ENCODE measurements at regions not wholly inside any gene's neighbourhood (a gene's known extent, or its start where the extent isn't known, plus 50 kb on each side); places are given as distances from the start of the nearest gene placed in this dataset.
"Not testable (repeated sequence)": the region's sequence is repeated elsewhere in the genome, so short reads cannot be mapped to it uniquely, and the experiment has no call there.

- DNase-seq (ENCODE audit: low spot score), result no peak
These were observed 51.1 kb upstream of the PPP2R3B start for GRCh38 chrX:437661-438390.

GRCh38 chrX:439241-439640, 52.5 kb upstream of the PPP2R3B start:
- DNase-seq (ENCODE audit: low spot score), result no peak

DNA sequence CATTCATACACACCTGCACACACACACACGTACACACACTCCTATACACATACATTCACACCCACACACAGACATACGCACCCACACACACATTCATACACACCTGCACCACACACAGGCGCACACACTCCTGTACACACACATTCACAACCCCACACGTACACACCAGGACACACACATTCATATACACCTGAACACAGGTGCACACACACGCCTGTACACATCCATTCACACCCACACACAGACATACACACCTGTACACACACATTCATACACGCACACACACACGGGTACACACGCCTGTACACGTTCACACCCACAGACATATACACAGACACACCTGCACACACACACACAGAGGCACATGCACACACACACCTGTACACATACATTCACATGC, 53.0 kb upstream of the PPP2R3B start:
- DNase-seq (ENCODE audit: low spot score), result no peak

GRCh38 chrX:440636-441035, 53.9 kb upstream of the PPP2R3B start:
- no peak for DNase-seq (ENCODE audit: low spot score)

DNA sequence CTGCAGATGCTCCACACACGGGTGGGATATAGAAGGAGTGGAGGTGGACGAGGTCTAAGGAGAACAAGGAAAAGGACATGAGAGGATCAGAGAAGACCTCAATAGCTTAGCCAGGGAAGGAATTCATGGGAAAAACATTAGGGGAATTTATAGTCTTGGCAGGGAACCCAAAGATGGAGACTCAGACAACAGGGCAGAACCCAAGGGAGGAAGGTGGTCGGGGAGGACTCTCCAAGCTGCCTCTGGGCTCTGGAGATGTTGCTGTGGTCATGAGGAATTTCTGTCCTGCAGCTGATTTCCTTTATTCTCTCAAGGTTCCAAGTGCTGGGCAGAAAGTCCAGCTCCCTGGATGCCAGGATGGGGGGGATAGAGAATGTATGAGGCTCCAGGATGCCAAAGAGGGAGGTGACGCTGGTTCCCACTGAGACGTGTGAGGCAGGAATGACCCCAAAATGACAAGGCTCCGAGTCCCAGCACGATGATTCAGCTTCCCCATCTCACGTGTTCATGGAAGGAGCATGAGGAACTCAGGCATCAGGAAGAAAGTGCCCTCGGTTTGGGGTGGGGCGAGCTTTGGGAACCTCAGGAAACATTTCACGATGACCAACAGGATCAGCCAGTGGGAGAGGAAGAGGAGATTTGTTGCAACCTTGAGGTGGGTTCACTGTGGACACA, 57.0 kb upstream of the PPP2R3B start:
- DNase-seq (ENCODE audit: low spot score), result no peak

DNA sequence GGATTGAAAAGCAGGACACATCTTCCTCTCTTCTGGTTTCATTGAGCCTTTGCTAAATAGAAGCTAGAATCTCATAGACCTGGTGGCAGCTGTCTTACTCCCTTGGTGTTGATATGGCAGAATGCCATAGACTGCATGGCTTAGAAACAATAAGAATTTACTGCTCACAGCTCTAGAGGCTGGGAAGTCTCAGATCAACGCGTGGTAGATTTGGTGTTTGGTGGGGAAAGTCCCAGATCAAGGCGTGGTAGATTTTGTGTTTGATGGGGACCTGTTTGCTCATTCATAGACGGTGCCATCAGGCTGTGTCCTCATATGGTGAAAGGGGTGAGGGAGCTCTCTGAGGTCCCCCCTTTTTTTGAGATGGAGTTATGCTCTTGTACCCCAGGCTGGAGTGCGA, 57.6 kb upstream of the PPP2R3B start:
- DNase-seq (ENCODE audit: low spot score), result no peak

GRCh38 chrX:445727-446126, 59.0 kb upstream of the PPP2R3B start:
- DNase-seq (ENCODE audit: low spot score), result no peak

GRCh38 chrX:446245-446644, 59.5 kb upstream of the PPP2R3B start:
- DNase-seq (ENCODE audit: low spot score), result no peak

DNA sequence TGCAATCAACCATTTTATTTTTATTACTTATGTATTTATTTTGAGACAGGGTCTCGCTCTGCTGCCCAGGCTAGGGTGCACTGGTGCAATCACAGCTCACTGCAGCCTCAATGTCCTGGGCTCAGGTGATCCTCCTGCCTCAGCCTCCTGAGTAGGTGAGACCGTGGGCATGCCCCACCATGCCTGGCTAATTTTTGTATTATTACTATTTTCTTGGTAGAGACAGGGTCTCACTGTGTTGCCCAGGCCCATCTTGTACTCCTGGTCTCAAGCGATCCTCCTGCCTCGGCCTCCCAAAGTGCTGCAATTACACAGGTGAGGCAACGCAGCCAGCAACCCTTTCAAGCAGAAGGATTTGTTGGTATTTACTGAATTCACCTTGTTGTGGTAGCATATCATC, 60.3 kb upstream of the PPP2R3B start:
- no peak for DNase-seq (ENCODE audit: low spot score)

GRCh38 chrX:451750-452149, 65.0 kb upstream of the PPP2R3B start:
- not testable (repeated sequence) for DNase-seq (ENCODE audit: low spot score)

DNA sequence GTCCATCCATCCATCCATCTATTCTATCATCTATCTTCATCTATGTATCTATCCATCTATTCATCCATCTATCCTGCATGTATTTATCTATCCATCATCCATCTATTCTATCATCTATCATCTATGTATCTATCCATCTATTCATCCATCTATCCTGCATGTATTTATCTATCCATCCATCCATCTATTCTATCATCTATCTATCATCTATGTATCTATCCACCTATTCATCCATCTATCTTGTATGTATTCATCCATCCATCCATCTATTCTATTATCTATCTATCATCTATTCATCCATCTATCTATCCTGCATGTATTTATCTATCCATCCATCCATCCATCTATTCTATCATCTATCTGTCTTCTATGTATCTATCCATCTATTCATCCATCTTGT, 65.9 kb upstream of the PPP2R3B start:
- no peak for DNase-seq (ENCODE audit: low spot score)

DNA sequence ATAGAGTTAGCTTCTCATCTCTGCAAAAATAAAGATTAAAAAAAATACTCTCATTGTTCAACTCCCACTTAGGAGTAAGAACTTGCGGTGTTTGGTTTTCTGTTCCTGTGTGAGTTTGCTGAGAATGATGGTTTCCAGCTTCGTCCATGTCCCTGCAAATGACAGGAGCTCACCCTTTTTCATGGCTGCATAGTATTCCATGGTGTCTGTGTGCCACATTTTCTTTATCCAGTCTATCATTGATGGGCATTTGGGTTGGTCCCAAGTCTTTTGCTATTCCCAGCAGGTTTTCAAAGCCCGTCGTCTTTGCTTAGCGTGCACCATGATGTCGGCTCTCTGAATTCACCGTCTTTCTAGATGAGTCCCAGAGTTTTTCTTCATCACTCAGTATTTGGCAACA, 67.8 kb upstream of the PPP2R3B start:
- DNase-seq (ENCODE audit: low spot score), result not testable (repeated sequence)

DNA sequence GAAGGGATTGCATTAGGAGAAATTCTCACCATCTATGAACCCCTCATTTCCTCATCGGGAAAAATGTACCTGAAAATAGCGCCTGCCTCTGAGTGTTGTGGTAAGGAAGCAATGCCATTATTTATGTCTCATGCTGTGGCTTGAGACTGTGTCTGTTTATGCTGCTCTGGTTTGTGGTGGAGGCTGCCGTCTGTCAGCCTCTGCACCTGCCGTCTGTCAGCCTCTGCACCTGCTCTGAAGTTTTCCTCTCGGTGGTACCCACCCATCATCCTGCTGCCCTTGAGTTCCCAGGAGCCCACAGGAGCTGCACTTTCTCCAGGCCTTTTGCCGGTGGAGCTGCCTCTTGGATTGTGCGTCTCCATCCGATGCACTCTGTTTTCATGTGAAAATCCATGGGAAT, 68.5 kb upstream of the PPP2R3B start:
- DNase-seq (ENCODE audit: low spot score), result peak; percentile 15

DNA sequence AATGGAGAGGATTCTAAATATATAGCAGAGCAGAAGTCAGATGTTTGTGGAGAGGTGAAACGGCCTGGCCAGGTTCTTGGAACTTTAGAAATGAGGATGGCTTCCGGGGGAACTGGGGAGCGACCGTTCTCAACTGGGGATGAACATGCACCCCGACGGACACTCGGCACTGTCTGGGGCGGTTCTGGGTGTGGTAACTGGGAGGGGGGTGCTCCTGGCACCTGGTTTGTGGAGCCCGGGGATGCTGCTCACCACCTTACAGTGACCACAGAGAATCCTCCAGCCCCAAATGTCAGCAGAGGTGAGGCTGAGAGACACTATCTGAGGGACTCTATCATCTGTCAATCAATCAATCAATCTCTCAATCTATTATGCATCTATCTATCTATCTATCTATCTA, 69.0 kb upstream of the PPP2R3B start:
- DNase-seq (ENCODE audit: low spot score), result no peak

DNA sequence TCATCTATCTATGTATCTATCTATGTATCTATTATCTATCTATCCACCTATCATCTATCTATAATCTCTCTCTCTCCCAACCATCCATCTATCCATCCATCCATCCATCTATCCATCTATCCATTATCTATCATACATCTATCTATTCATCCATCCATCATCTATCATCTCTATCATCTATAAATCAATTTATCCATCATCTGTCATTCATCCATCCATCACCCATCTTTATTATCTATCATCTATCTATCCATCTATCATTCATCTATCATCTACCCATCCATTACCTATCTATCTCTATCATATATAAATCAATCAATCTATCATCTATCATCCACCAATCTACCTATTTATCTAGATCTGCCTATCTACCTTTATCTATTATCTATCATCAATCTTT, 69.4 kb upstream of the PPP2R3B start:
- no peak for DNase-seq (ENCODE audit: low spot score)

- no peak for DNase-seq (ENCODE audit: low spot score)
These were observed 70.0 kb upstream of the PPP2R3B start for GRCh38 chrX:456551-457291.

GRCh38 chrX:457292-457679, 70.6 kb upstream of the PPP2R3B start:
- DNase-seq (ENCODE audit: low spot score), result no peak

DNA sequence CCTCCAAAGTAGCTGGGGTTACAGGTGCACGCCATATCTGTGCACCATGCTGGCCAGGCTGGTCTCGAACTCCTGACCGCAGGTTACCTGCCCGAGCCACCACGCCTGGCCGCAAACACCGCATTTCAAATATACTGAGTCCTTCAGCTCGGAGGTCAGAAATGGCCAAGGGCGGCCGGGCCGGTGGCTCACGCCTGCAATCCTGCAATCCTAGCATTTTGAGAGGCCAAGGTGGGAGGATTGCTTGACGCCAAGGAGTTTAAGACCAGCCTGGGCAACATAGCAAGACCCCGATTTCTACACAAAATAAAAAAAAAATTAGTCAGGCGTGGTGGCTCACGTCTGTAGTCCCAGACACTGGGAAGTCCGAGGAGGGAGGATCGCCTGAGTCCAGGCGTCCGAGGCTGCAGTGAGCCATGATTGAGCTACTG, 71.9 kb upstream of the PPP2R3B start:
- DNase-seq (ENCODE audit: low spot score), result no peak

DNA sequence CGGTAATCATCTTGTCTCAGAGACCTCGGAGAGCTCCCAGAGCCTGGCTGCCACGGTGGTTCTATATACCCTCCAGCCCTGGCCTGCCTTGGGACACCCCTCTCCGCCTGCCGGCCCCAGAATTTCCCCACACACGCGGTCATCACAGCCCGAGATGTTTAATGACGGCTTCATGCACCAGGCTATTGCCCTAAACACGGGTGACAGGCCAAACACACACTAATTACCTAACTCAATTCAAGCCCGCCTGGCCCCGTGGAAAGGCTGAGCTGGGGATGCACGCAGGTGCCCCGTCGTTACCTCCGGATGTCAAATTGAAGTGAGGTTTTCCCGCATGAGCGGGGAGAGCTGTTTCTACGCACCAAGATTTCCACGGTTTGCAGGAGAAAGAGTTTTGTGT, 72.9 kb upstream of the PPP2R3B start:
- DNase-seq (ENCODE audit: low spot score), result no peak

GRCh38 chrX:460116-460515, 73.4 kb upstream of the PPP2R3B start:
- no peak for DNase-seq (ENCODE audit: low spot score)

DNA sequence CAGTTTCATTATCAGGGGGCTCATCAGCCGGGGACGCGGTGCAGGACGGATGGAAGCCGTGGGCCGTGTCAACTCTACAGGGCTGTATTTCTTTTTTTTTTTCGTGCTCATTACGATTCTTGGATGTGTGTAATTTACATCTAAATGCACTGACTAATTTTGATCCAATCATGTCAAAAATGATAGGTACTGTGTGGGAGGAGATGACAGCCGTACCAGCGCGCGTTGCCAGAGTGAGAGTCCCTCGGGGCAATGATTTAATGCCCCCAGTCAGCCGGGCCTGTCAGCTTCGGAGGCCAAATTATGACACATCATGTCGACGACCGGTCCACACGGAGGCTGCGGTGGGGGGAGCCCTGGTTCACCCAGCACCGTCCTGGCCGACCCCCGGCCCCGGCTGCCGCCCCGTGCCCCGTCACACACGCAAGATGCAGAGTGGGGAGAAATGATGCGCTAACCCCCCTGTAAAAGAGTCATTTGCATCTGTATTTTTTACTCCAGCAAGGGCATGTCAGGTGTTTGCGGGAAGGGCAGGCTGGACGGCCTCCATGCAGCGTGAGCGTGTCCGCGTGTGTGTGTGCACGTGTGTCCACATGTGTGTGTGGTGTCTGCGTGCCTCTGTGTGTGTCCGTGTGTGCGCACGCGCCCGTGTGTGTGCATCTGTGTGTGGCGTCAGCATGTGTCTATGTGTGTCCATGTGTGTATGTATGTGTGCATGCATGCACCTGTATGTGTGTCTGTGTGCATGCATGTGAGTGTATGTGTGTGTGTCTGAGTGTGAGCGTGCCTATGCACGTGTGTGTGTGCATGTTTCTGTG, 74.3 kb upstream of the PPP2R3B start:
- no peak for DNase-seq (ENCODE audit: low spot score)

DNA sequence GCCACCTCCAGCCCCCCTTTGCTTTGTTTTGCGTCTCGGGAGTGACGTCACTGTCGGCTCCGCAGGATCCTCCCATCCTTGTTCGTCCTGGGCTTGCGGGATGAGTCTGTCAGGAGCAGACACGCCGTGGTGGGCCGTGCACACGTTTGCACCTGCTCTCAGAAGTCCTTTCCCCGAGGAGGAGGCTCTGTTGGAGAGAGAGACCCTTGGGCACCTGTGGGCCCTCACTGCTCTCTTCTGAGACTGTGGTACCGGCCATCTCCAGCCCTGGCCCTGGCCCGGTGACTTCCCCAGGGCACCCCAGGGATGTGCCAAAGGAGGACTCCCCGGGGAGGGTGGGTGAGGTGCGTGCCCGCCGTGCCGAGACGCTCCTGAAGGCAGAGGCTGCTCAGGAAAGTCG, 76.1 kb upstream of the PPP2R3B start:
- no peak for DNase-seq (ENCODE audit: low spot score)

All from NAMALWA (cell line).